Endodermal cell (in vitro differentiated cells): ENCODE measurements at regions not wholly inside any gene's neighbourhood (a gene's known extent, or its start where the extent isn't known, plus 50 kb on each side); places are given as distances from the start of the nearest gene placed in this dataset.

Experiments used
- DNase-seq: peaks from one replicate; pipeline ENCODE4 v3.0.0-alpha.2; 2017
- H3K27ac ChIP-seq: 2 replicates; pipeline ENCODE4 v1.5.1; 2013; ENCODE audit warnings: mild to moderate bottlenecking, low read depth, low read length, moderate library complexity
- H3K27me3 ChIP-seq: 2 replicates; pipeline ENCODE4 v1.6.1; 2013; ENCODE audit warnings: mild to moderate bottlenecking, low read length, moderate library complexity; ENCODE audit not compliant: insufficient read depth, control insufficient read depth, poor library complexity, severe bottlenecking
- H3K36me3 ChIP-seq: 2 replicates; pipeline ENCODE4 v1.7.0; 2013; ENCODE audit warnings: mild to moderate bottlenecking, low read length, moderate library complexity; ENCODE audit not compliant: control insufficient read depth, insufficient read depth
- H3K4me1 ChIP-seq: one replicate; pipeline ENCODE4 v1.7.0; 2013; ENCODE audit warnings: low read length; ENCODE audit not compliant: control insufficient read depth, insufficient read depth
- H3K4me3 ChIP-seq: 2 replicates; pipeline ENCODE4 v1.5.1; 2013; ENCODE audit warnings: mild to moderate bottlenecking, low read length, moderate library complexity
- H3K9ac ChIP-seq: 2 replicates; pipeline ENCODE4 v1.6.1; 2013; ENCODE audit warnings: mild to moderate bottlenecking, low read length, moderate library complexity; ENCODE audit not compliant: poor library complexity, severe bottlenecking; ENCODE audit errors: extremely low read depth
- H3K9me3 ChIP-seq: 2 replicates; pipeline ENCODE4 v1.6.1; 2013; ENCODE audit warnings: mild to moderate bottlenecking, low read length, moderate library complexity; ENCODE audit not compliant: control insufficient read depth
- H3K27ac Mint-ChIP-seq: 2 replicates; pipeline ENCODE4 v1.8.0; 2020; ENCODE audit warnings: mixed read lengths
- H3K27me3 Mint-ChIP-seq: 2 replicates; pipeline ENCODE4 v1.8.0; 2021; ENCODE audit warnings: mild to moderate bottlenecking, mixed read lengths; ENCODE audit not compliant: insufficient read depth
- H3K36me3 Mint-ChIP-seq: 2 replicates; pipeline ENCODE4 v1.8.0; 2020; ENCODE audit warnings: low read depth, mixed read lengths
- H3K4me1 Mint-ChIP-seq: 2 replicates; pipeline ENCODE4 v1.8.0; 2020; ENCODE audit warnings: mixed read lengths
- H3K4me3 Mint-ChIP-seq: 2 replicates; pipeline ENCODE4 v1.8.0; 2020; ENCODE audit warnings: mild to moderate bottlenecking, moderate library complexity, mixed read lengths
- H3K9me3 Mint-ChIP-seq: 2 replicates; pipeline ENCODE4 v1.8.0; 2020; ENCODE audit warnings: mild to moderate bottlenecking, mixed read lengths
- CTCF ChIP-seq: fragments of 200-600 bp; sonication (generic); conservative IDR thresholded peaks from 2 replicates; pipeline ENCODE4 v1.5.0; 2021; ENCODE audit warnings: antibody characterized with exemption, mild to moderate bottlenecking
- WGBS, 2 experiments: methylation state at CpG; one replicate each; pipeline versions ENCODE4 v1.1.5 to v1.1.7; 2013; ENCODE audit warnings: missing lambda C conversion rate in 2 of 2, mixed read lengths in 1 of 2; ENCODE audit not compliant: insufficient coverage in 1 of 2, insufficient read length in 1 of 2; 5-methylcytosine and 5-hydroxymethylcytosine counted together

- H3K27me3 Mint-ChIP-seq = peaks cover 3% of the 10 kb centered on the region
- no peak for TF ChIP-seq CTCF
- 93 to 100% methylated on average over 1 to 5 of the region's 5 CpGs for WGBS, 2 experiments
- H3K4me3 Mint-ChIP-seq = no peak overlapping the region
- H3K27ac ChIP-seq = no peak overlapping the region
- no peaks in the 10 kb centered on the region for H3K4me1 ChIP-seq
- DNase-seq = no peak
- H3K9me3 ChIP-seq = peaks cover 9% of the 10 kb centered on the region
- H3K4me1 Mint-ChIP-seq = peaks cover 19% of the 10 kb centered on the region
- H3K9me3 Mint-ChIP-seq = peaks cover 3% of the 10 kb centered on the region
- no peak overlapping the region for H3K9ac ChIP-seq
- H3K27me3 ChIP-seq = no peaks in the 10 kb centered on the region
- H3K36me3 ChIP-seq = no peaks in the 10 kb centered on the region
- no peaks in the 10 kb centered on the region for H3K36me3 Mint-ChIP-seq
- H3K4me3 ChIP-seq = no peak overlapping the region
- H3K27ac Mint-ChIP-seq = no peak overlapping the region
These were observed 113.3 kb downstream of the SNX18 start for GRCh38 chr5:54630738-54631359.

GRCh38 chr5:54629115-54629514, 111.6 kb downstream of the SNX18 start:
- 99 to 100% methylated on average over 1 to 2 of the region's 2 CpGs for WGBS, 2 experiments

GRCh38 chr5:54628050-54628449, 110.5 kb downstream of the SNX18 start:
- H3K27me3 Mint-ChIP-seq = peaks cover 3% of the 10 kb centered on the region
- peaks cover 9% of the 10 kb centered on the region for H3K9me3 ChIP-seq
- no peak overlapping the region for H3K27ac Mint-ChIP-seq
- H3K27ac ChIP-seq = no peak overlapping the region
- no peaks in the 10 kb centered on the region for H3K36me3 Mint-ChIP-seq
- peaks cover 11% of the 10 kb centered on the region for H3K4me1 Mint-ChIP-seq
- no peaks in the 10 kb centered on the region for H3K36me3 ChIP-seq
- no peaks in the 10 kb centered on the region for H3K4me1 ChIP-seq
- H3K4me3 Mint-ChIP-seq = no peak overlapping the region
- H3K27me3 ChIP-seq = no peaks in the 10 kb centered on the region
- H3K9ac ChIP-seq = no peak overlapping the region
- WGBS, 2 experiments = 100% methylated on average over 1 of the region's 1 CpG
- no peak for TF ChIP-seq CTCF
- no peak overlapping the region for H3K4me3 ChIP-seq
- DNase-seq = no peak
- peaks cover 3% of the 10 kb centered on the region for H3K9me3 Mint-ChIP-seq

More at GRCh38 chr5:54629115-54629514, 111.6 kb downstream of the SNX18 start:
- no peak overlapping the region for H3K4me3 Mint-ChIP-seq
- Histone ChIP-seq H3K36me3 (no peaks in the 10 kb centered on the region), H3K27ac (no peak overlapping the region), H3K4me3 (no peak overlapping the region), H3K9me3 (peaks cover 9% of the 10 kb centered on the region), H3K27me3 (no peaks in the 10 kb centered on the region), H3K9ac (no peak overlapping the region), H3K4me1 (no peaks in the 10 kb centered on the region)
- H3K4me1 Mint-ChIP-seq = peaks cover 15% of the 10 kb centered on the region
- no peak for DNase-seq
- H3K27me3 Mint-ChIP-seq = peaks cover 3% of the 10 kb centered on the region
- peaks cover 3% of the 10 kb centered on the region for H3K9me3 Mint-ChIP-seq
- no peaks in the 10 kb centered on the region for H3K36me3 Mint-ChIP-seq
- no peak for TF ChIP-seq CTCF
- H3K27ac Mint-ChIP-seq = no peak overlapping the region
